ENCODE measurements at regions not wholly inside any gene's neighbourhood (a gene's known extent, or its start where the extent isn't known, plus 50 kb on each side); places are given as distances from the start of the nearest gene placed in this dataset.

DNA sequence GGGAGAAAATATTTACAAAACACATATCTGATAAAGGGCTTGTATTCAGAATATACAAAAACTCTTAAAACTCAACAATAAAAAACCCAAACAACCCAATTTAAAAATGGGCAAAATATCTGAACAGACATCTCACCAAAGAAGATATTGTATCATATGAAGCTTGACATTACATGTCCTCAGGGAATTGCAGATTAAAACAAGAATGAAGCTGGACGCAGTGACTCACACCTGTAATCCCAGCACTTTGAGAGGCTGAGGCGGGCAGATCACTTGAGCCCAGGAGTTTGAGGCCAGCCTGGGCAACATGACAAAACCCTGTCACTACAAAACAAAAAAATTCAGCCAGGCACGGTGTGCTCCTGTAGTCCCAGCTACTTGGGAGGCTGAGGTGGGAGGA, 135.4 kb upstream of the AKIRIN2 start:
- TF ChIP-seq LEF1 (IDR thresholded peaks at IDR 0.05; ENCODE audit: borderline replicate concordance) (no peak), BHLHE40 (IDR thresholded peaks at IDR 0.05; ENCODE audit: borderline replicate concordance) (no peak), SUZ12 (IDR thresholded peaks at IDR 0.05) (no peak), SP1 (IDR thresholded peaks at IDR 0.05) (no peak), TARDBP (IDR thresholded peaks at IDR 0.05) (no peak), ELF4 (IDR thresholded peaks at IDR 0.05) (no peak), ARNT (IDR thresholded peaks at IDR 0.05) (no peak), FOXK2 (IDR thresholded peaks at IDR 0.05) (no peak), L3MBTL2 (conservative IDR thresholded peaks at IDR 0.05) (no peak), ZNF384 (IDR thresholded peaks at IDR 0.05) (no peak)
- TF ChIP-seq, protein P1, sequence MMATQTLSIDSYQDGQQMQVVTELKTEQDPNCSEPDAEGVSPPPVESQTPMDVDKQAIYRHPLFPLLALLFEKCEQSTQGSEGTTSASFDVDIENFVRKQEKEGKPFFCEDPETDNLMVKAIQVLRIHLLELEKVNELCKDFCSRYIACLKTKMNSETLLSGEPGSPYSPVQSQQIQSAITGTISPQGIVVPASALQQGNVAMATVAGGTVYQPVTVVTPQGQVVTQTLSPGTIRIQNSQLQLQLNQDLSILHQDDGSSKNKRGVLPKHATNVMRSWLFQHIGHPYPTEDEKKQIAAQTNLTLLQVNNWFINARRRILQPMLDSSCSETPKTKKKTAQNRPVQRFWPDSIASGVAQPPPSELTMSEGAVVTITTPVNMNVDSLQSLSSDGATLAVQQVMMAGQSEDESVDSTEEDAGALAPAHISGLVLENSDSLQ (IDR thresholded peaks at IDR 0.05): no peak

Measured in HEK293T (cell line).